Trophoblast cell (in vitro differentiated cells and primary cell): ENCODE measurements at regions not wholly inside any gene's neighbourhood (a gene's known extent, or its start where the extent isn't known, plus 50 kb on each side); places are given as distances from the start of the nearest gene placed in this dataset.

ENCODE experiments used
- DNase-seq, 2 donors: peaks; one replicate each; pipeline ENCODE4 v3.0.0-alpha.2; 2016
- H2AFZ ChIP-seq: 2 replicates; pipeline ENCODE4 v1.6.1; 2013; ENCODE audit warnings: low read length, moderate library complexity, mild to moderate bottlenecking; ENCODE audit not compliant: insufficient read depth, poor library complexity
- H2AK5ac ChIP-seq: 2 replicates; pipeline ENCODE4 v1.6.1; 2013; ENCODE audit warnings: mild to moderate bottlenecking, low read length
- H2BK120ac ChIP-seq: 2 replicates; pipeline ENCODE4 v1.6.1; 2013; ENCODE audit warnings: low read length, mild to moderate bottlenecking, moderate library complexity; ENCODE audit not compliant: insufficient read depth, poor library complexity
- H2BK12ac ChIP-seq: 2 replicates; pipeline ENCODE4 v1.6.1; 2013; ENCODE audit warnings: mild to moderate bottlenecking, low read length, moderate library complexity
- H2BK5ac ChIP-seq: 2 replicates; pipeline ENCODE4 v1.6.1; 2013; ENCODE audit warnings: low read length, low read depth, moderate library complexity, mild to moderate bottlenecking; ENCODE audit not compliant: poor library complexity
- H3K14ac ChIP-seq: 2 replicates; pipeline ENCODE4 v1.6.1; 2013; ENCODE audit warnings: mild to moderate bottlenecking, low read length
- H3K18ac ChIP-seq: 2 replicates; pipeline ENCODE4 v1.6.1; 2013; ENCODE audit warnings: mild to moderate bottlenecking, low read length
- H3K23ac ChIP-seq: 2 replicates; pipeline ENCODE4 v1.6.1; 2013; ENCODE audit warnings: low read length
- H3K27ac ChIP-seq: 2 replicates; pipeline ENCODE4 v1.5.1; 2013; ENCODE audit warnings: low read depth, mild to moderate bottlenecking, inconsistent platforms, low read length, moderate library complexity
- H3K27me3 ChIP-seq: 2 replicates; pipeline ENCODE4 v1.6.1; 2013; ENCODE audit warnings: inconsistent platforms, mild to moderate bottlenecking, low read length, moderate library complexity; ENCODE audit not compliant: insufficient read depth
- H3K36me3 ChIP-seq, 2 experiments: 1 replicate in 1 of 2; 2 replicates in 1 of 2; pipeline ENCODE4 v1.6.1; 2013; ENCODE audit warnings: low read length in 2 of 2, mild to moderate bottlenecking in 2 of 2, moderate library complexity in 1 of 2; ENCODE audit not compliant: insufficient read depth in 2 of 2, control insufficient read depth in 1 of 2
- H3K4ac ChIP-seq: 2 replicates; pipeline ENCODE4 v1.6.1; 2013; ENCODE audit warnings: low read depth, mild to moderate bottlenecking, low read length, moderate library complexity
- H3K4me1 ChIP-seq, 2 experiments: 1 replicate in 1 of 2; 2 replicates in 1 of 2; pipeline ENCODE4 v1.6.1; 2013; ENCODE audit warnings: low read length in 2 of 2, mild to moderate bottlenecking in 2 of 2, moderate library complexity in 1 of 2; ENCODE audit not compliant: insufficient read depth in 2 of 2, control insufficient read depth in 1 of 2
- H3K4me2 ChIP-seq: 2 replicates; pipeline ENCODE4 v1.6.1; 2013; ENCODE audit warnings: inconsistent platforms, mild to moderate bottlenecking, low read length, moderate library complexity
- H3K4me3 ChIP-seq: 2 replicates; pipeline ENCODE4 v1.5.1; 2013; ENCODE audit warnings: mild to moderate bottlenecking, low read depth, low read length, inconsistent platforms
- H3K79me1 ChIP-seq: one replicate; pipeline ENCODE4 v1.6.1; 2013; ENCODE audit warnings: low read length
- H3K79me2 ChIP-seq: 2 replicates; pipeline ENCODE4 v1.6.1; 2013; ENCODE audit warnings: low read length, mild to moderate bottlenecking; ENCODE audit not compliant: control insufficient read depth, insufficient read depth, poor library complexity
- H3K9ac ChIP-seq: 2 replicates; pipeline ENCODE4 v1.6.1; 2013; ENCODE audit warnings: mild to moderate bottlenecking, low read length
- H3K9me3 ChIP-seq: 2 replicates; pipeline ENCODE4 v1.6.1; 2013; ENCODE audit warnings: low read depth, mild to moderate bottlenecking, control low read depth, inconsistent platforms, low read length; ENCODE audit not compliant: insufficient read depth
- H4K12ac ChIP-seq: 2 replicates; pipeline ENCODE4 v1.6.1; 2013; ENCODE audit warnings: low read depth, mild to moderate bottlenecking, low read length, moderate library complexity
- H4K8ac ChIP-seq: 2 replicates; pipeline ENCODE4 v1.6.1; 2013; ENCODE audit warnings: low read depth, mild to moderate bottlenecking, low read length, moderate library complexity
- H4K91ac ChIP-seq: one replicate; pipeline ENCODE4 v1.6.1; 2013; ENCODE audit warnings: low read depth, mild to moderate bottlenecking, low read length, moderate library complexity
- WGBS: extraction: QIAGEN DNeasy Blood & Tissue Kit; methylation state at CpG from one replicate; pipeline ENCODE4 v1.1.7; 2013; ENCODE audit warnings: missing lambda C conversion rate; ENCODE audit not compliant: insufficient read length, insufficient coverage; ENCODE audit errors: extremely low coverage; 5-methylcytosine and 5-hydroxymethylcytosine counted together

DNA sequence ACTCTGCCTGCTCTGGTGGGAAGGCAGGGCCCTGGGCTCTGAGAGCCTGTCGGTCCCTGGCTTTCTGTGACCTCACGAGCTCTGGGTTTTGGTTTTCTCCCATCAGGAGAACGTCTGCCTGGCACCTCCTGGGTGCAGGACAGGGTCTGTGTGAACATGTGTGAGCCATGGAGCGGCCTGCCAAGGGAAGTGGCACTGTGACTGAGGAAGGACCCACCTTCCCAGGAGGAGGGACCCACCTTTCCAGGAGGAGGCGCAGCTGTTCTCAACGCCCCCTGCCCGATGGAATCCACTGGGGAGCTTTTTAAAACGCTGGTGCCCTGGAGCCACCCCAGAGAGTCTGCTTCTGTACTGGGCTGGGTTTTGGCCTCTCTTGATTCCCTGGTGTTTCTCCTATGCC is 168.7 kb downstream of the GLI2 start:
- Histone ChIP-seq H4K12ac (no peak overlapping the region), H3K4me2 (no peak overlapping the region), H3K18ac (no peak overlapping the region), H2AFZ (no peak overlapping the region), H3K27me3 (no peaks in the 10 kb centered on the region), H4K91ac (no peak overlapping the region), H3K27ac (no peak overlapping the region), H3K9me3 (peaks cover 2% of the 10 kb centered on the region), H3K14ac (no peak overlapping the region), H3K4me1 (no peaks in the 10 kb centered on the region), H3K23ac (no peak overlapping the region), H3K79me2 (no peaks in the 10 kb centered on the region), H3K9ac (no peak overlapping the region), H2BK5ac (no peak overlapping the region), H2AK5ac (no peak overlapping the region), H3K4me3 (no peak overlapping the region), H3K36me3 (no peaks in the 10 kb centered on the region), H2BK12ac (no peak overlapping the region), H3K4ac (no peak overlapping the region), H2BK120ac (no peak overlapping the region), H3K79me1 (no peaks in the 10 kb centered on the region), H4K8ac (no peak overlapping the region)
- no CpG with 5 or more reads among the region's 8 CpGs for WGBS
- DNase-seq = no peak

DNA sequence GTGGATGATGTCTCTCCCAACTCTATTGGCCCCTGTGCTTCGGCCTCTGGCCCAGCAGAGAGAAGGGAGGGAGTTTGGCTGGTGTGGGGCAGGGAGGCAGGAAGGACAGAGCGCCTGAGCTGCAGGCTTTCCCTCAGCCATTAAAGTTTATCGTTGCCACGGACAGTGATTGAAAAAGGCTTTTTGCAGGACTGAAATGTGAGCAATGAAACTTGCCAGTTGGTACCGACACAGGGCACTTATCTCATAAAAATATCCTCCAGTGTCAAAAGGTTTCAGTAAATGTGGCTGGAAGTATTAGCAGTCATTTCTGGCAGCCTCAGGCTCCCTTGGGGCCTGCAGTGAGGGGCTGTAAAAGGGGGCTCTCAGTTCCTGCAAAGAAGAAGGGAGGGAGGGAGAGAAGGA is 169.2 kb downstream of the GLI2 start:
- Histone ChIP-seq H3K79me1 (no peaks in the 10 kb centered on the region), H2AK5ac (no peak overlapping the region), H3K79me2 (no peaks in the 10 kb centered on the region), H3K4ac (no peak overlapping the region), H3K9me3 (peaks cover 2% of the 10 kb centered on the region), H2BK12ac (no peak overlapping the region), H3K4me1 (no peaks in the 10 kb centered on the region), H2BK5ac (no peak overlapping the region), H4K8ac (no peak overlapping the region), H4K91ac (no peak overlapping the region), H3K4me2 (no peak overlapping the region), H3K4me3 (no peak overlapping the region), H3K23ac (no peak overlapping the region), H3K14ac (no peak overlapping the region), H4K12ac (no peak overlapping the region), H3K27ac (no peak overlapping the region), H2AFZ (no peak overlapping the region), H3K18ac (no peak overlapping the region), H2BK120ac (no peak overlapping the region), H3K9ac (no peak overlapping the region), H3K36me3 (no peaks in the 10 kb centered on the region), H3K27me3 (no peaks in the 10 kb centered on the region)
- DNase-seq = no peak
- WGBS = no CpG with 5 or more reads among the region's 5 CpGs

DNA sequence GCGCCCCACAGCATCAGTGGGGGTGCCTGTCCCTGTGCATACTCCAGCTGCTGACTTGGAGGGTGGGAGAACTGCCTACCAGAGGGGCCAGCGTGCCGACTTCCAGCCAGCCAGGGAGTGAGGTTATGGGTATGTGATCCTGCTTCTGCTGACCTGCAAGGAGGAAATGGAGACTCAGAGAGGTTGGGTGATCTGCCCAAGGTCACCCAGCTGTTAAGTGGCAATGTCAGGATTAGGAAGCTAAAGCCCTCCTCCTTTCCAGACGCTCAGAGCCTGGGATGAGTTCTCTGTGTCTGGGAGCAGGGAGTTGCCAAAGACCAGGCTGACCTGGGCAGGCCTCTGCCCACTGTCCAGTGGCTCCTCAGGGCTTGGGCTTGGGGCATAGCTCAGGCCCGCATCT is 169.6 kb downstream of the GLI2 start:
- Histone ChIP-seq H3K27me3 (no peaks in the 10 kb centered on the region), H3K79me1 (no peaks in the 10 kb centered on the region), H3K4me2 (no peak overlapping the region), H2BK120ac (no peak overlapping the region), H3K4me3 (no peak overlapping the region), H3K4me1 (no peaks in the 10 kb centered on the region), H3K9ac (no peak overlapping the region), H3K36me3 (no peaks in the 10 kb centered on the region), H3K4ac (no peak overlapping the region), H3K23ac (no peak overlapping the region), H2BK5ac (no peak overlapping the region), H2AK5ac (no peak overlapping the region), H4K8ac (no peak overlapping the region), H4K12ac (no peak overlapping the region), H3K79me2 (no peaks in the 10 kb centered on the region), H3K18ac (no peak overlapping the region), H2BK12ac (no peak overlapping the region), H3K14ac (no peak overlapping the region), H4K91ac (no peak overlapping the region), H3K27ac (no peak overlapping the region), H3K9me3 (peaks cover 5% of the 10 kb centered on the region), H2AFZ (no peak overlapping the region)
- DNase-seq = no peak
- no CpG with 5 or more reads among the region's 5 CpGs for WGBS

DNA sequence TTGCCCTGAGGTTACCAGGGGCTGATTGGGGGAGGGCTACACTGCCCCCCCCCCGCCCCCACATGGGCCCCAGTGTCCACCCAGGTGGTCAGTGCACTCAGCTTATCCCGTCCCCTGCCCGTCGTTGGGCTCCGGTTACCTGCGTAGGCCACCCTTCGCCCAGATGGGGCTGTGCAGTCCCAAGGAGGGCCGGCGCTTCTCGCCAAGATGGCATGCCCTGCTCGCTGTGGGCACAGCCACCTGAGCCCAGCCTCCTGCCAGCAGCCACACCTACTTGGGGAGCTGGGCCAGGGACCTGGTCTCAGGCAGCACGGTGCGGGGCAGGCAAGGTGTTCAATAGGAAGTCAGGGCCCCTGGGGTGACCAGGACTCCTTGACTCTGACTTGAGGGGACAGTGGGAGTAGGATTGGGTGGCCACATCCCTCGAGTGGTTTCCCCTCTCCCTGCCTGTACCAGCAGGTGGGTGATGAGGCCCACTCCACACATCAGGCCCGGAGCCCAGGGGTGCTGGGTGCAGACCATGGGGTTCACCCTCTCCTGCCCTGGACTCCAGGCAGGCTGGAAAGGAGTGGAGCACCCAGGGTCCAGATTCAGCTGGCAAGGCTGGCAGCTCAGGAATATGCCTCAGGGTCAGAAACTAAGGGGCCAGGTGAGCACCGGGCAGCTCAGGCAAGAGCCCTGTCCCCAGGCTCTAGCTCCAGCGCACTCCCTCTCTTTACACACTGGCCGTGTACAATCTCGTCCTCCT is 170.3 kb downstream of the GLI2 start:
- Histone ChIP-seq H4K91ac (no peak overlapping the region), H3K4me1 (no peaks in the 10 kb centered on the region), H3K4ac (no peak overlapping the region), H3K27ac (no peak overlapping the region), H3K9ac (no peak overlapping the region), H2BK5ac (no peak overlapping the region), H3K79me2 (no peaks in the 10 kb centered on the region), H3K36me3 (no peaks in the 10 kb centered on the region), H2AFZ (no peak overlapping the region), H3K18ac (no peak overlapping the region), H2BK120ac (no peak overlapping the region), H3K4me3 (no peak overlapping the region), H3K79me1 (no peaks in the 10 kb centered on the region), H4K8ac (no peak overlapping the region), H3K9me3 (peaks cover 5% of the 10 kb centered on the region), H2BK12ac (no peak overlapping the region), H3K23ac (no peak overlapping the region), H3K4me2 (no peak overlapping the region), H4K12ac (no peak overlapping the region), H2AK5ac (no peak overlapping the region), H3K27me3 (no peaks in the 10 kb centered on the region), H3K14ac (no peak overlapping the region)
- no CpG with 5 or more reads among the region's 19 CpGs for WGBS
- DNase-seq = no peak
